ENCODE measurements at regions not wholly inside any gene's neighbourhood (a gene's known extent, or its start where the extent isn't known, plus 50 kb on each side); places are given as distances from the start of the nearest gene placed in this dataset.

DNA sequence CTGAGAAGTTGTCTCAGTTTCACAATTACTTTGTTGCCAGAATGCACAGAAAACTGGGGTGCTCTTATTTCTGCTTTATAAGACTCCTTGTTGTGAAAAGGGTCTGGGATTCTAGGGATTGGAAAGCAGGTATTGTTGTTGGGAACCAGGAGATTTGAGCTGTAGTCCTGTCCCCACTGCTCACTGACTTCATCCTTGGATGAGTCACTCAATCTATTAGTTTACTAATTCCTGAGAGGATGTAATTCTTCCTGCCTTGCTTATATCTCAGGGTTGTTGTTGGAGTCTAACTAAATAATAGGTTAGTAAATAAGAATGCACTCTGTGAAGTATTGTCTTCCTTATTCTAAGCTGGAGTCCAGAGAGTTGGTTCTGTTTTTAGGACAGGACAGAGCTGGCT, 172.5 kb upstream of the GALNT2 start:
- in situ Hi-C loops (cut with MboI; ENCODE audit: low sequenced_read_pairs in 4 of 4), result loop anchor here in 1 of 4 donors (10.0 kb wide), 1 partner anchor 50 kb away; no protein-coding TSS in a partner anchor
- no peak for ATAC-seq
- intact Hi-C loops (cut with DNase I; ENCODE audit: low total_unique reads), result no loop called here
- Histone ChIP-seq H3K36me3 (no peaks in the 10 kb centered on the region), H3K27me3 (no peaks in the 10 kb centered on the region), H3K4me1 (peaks cover 16 to 18% of the 10 kb centered on the region in 2 donors), H3K4me3 (no peak overlapping the region), H3K9me3 (no peaks in the 10 kb centered on the region), H3K27ac (no peak overlapping the region)
- no peak for TF ChIP-seq POLR2A (IDR thresholded peaks at IDR 0.05)
- TF ChIP-seq, protein P1, sequence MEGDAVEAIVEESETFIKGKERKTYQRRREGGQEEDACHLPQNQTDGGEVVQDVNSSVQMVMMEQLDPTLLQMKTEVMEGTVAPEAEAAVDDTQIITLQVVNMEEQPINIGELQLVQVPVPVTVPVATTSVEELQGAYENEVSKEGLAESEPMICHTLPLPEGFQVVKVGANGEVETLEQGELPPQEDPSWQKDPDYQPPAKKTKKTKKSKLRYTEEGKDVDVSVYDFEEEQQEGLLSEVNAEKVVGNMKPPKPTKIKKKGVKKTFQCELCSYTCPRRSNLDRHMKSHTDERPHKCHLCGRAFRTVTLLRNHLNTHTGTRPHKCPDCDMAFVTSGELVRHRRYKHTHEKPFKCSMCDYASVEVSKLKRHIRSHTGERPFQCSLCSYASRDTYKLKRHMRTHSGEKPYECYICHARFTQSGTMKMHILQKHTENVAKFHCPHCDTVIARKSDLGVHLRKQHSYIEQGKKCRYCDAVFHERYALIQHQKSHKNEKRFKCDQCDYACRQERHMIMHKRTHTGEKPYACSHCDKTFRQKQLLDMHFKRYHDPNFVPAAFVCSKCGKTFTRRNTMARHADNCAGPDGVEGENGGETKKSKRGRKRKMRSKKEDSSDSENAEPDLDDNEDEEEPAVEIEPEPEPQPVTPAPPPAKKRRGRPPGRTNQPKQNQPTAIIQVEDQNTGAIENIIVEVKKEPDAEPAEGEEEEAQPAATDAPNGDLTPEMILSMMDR (IDR thresholded peaks at IDR 0.05 in 4 of 5, conservative IDR thresholded peaks at IDR 0.05 in 1 of 5), result no peak
- DNase-seq, result no peak

DNA sequence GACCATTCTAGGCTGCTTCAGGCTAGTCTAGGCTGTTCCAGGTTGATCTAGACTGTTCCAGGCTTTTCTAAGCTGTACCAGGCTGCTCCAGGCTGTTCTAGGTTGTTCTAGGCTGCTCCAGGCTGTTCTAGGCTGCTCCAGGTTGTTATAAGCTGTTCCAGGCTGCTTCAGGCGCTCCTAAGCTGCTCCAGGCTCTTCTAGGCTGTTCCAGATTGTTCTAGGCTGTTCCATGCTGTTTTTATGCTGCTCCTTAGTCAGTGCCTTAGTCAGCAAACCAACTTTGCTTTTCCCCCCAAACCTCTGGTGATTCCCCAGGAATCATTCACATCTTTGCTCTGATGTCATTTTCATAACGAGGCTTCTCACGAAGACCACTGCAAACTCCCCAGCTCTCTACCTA, 171.4 kb upstream of the GALNT2 start:
- peaks cover 13 to 14% of the 10 kb centered on the region in 2 donors for H3K4me1 ChIP-seq
- no peak overlapping the region for H3K27ac ChIP-seq
- intact Hi-C loops (cut with DNase I; ENCODE audit: low total_unique reads) (no loop called here), in situ Hi-C loops (cut with MboI; ENCODE audit: low sequenced_read_pairs in 4 of 4) (loop anchor here in 1 of 4 donors (10.0 kb wide), 1 partner anchor 51 kb away; no protein-coding TSS in a partner anchor)
- TF ChIP-seq POLR2A (IDR thresholded peaks at IDR 0.05), result no peak
- TF ChIP-seq, protein P1 (IDR thresholded peaks at IDR 0.05 in 4 of 5, conservative IDR thresholded peaks at IDR 0.05 in 1 of 5), result no peak
- no peaks in the 10 kb centered on the region for H3K9me3 ChIP-seq
- H3K27me3 ChIP-seq, result no peaks in the 10 kb centered on the region
- no peak overlapping the region for H3K4me3 ChIP-seq
- DNase-seq, result no peak
- H3K36me3 ChIP-seq, result no peaks in the 10 kb centered on the region
- no peak for ATAC-seq

DNA sequence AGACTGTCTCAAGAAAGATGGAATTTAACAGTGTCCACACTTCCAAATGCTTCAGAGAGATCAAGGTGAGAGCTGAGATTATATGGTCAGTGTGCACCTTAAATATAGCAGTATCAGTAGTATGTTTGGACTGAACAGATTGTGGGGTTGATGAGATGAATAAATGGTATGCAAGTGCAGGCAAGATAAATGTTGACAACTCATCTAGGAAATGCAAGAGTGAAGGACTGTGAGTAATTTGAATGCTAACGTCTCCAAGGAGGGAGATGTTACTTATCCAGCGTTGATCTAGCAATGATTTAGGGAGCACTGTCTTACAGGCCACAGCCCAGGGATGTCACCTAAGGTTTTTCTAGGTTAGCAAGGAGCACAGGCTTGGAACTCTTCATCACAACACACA, 170.7 kb upstream of the GALNT2 start:
- TF ChIP-seq, protein P1 (IDR thresholded peaks at IDR 0.05 in 4 of 5, conservative IDR thresholded peaks at IDR 0.05 in 1 of 5), result no peak
- H3K27me3 ChIP-seq, result no peaks in the 10 kb centered on the region
- in situ Hi-C loops (cut with MboI; ENCODE audit: low sequenced_read_pairs in 4 of 4) (loop anchor here in 1 of 4 donors (10.0 kb wide), 1 partner anchor 52 kb away; no protein-coding TSS in a partner anchor), intact Hi-C loops (cut with DNase I; ENCODE audit: low total_unique reads) (no loop called here)
- no peak overlapping the region for H3K27ac ChIP-seq
- peaks cover 13 to 14% of the 10 kb centered on the region in 2 donors for H3K4me1 ChIP-seq
- no peaks in the 10 kb centered on the region for H3K9me3 ChIP-seq
- H3K36me3 ChIP-seq, result no peaks in the 10 kb centered on the region
- H3K4me3 ChIP-seq, result no peak overlapping the region
- DNase-seq, result no peak
- no peak for ATAC-seq

DNA sequence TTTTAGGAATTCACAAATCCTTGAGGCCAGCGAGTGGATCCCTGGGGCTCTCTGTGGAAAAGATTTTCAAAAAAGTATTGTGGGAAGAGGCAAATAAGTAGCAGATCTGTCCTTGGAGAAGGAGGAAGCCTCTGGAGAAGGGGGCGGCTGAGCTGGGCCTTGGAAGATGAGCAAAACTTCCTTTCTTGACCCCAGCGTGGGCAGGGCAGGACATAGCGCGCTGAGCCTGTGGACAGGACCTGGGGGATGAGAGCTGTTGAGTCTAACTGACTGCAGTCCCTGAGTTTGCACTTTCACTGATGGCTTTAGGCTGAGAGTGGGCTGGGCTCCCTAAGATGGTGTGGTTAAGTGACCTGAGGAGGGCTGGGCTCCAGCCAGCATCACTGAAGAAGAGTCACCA, 170.2 kb upstream of the GALNT2 start:
- Histone ChIP-seq H3K27ac (no peak overlapping the region), H3K36me3 (no peaks in the 10 kb centered on the region), H3K27me3 (no peaks in the 10 kb centered on the region), H3K4me3 (no peak overlapping the region), H3K4me1 (peaks cover 13 to 14% of the 10 kb centered on the region in 2 donors), H3K9me3 (no peaks in the 10 kb centered on the region)
- in situ Hi-C loops (cut with MboI; ENCODE audit: low sequenced_read_pairs in 4 of 4) (loop anchor here in 1 of 4 donors (10.0 kb wide), 1 partner anchor 52 kb away; no protein-coding TSS in a partner anchor), intact Hi-C loops (cut with DNase I; ENCODE audit: low total_unique reads) (no loop called here)
- DNase-seq (no peak), ATAC-seq (no peak)
- TF ChIP-seq POLR2A (IDR thresholded peaks at IDR 0.05), result no peak
- TF ChIP-seq, protein P1 (IDR thresholded peaks at IDR 0.05 in 4 of 5, conservative IDR thresholded peaks at IDR 0.05 in 1 of 5), result no peak

DNA sequence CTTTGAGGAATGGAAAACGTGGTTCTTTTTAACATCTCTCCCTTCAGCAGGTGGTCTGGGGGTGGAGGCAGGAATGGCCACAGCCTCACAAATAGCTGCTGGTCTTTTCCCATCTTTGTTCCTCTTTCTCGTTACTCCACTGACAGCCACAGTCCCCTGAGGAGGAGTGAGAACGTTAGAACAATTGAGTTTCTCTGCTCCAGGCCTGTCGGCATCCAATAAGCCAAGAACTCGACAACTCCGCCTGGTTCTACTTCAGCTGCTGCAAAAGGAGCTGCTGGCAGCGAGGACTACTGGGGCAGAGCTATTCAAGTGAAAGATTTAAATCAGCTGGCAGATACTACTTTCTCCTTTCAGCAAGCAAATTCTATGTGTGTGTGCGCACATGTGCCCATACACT, 169.5 kb upstream of the GALNT2 start:
- Histone ChIP-seq H3K27me3 (no peaks in the 10 kb centered on the region), H3K27ac (peak overlapping the region in 1 of 4 donors; percentile 9), H3K36me3 (no peaks in the 10 kb centered on the region), H3K9me3 (no peaks in the 10 kb centered on the region), H3K4me1 (peaks cover 13 to 14% of the 10 kb centered on the region in 2 donors), H3K4me3 (no peak overlapping the region)
- in situ Hi-C loops (cut with MboI; ENCODE audit: low sequenced_read_pairs in 4 of 4), result loop anchor here in 1 of 4 donors (10.0 kb wide), 1 partner anchor 53 kb away; no protein-coding TSS in a partner anchor
- no peak for DNase-seq
- ATAC-seq, result peak in 1 of 2 donors; percentile 46
- TF ChIP-seq, protein P1 (IDR thresholded peaks at IDR 0.05 in 4 of 5, conservative IDR thresholded peaks at IDR 0.05 in 1 of 5), result no peak
- TF ChIP-seq POLR2A (IDR thresholded peaks at IDR 0.05), result no peak
- intact Hi-C loops (cut with DNase I; ENCODE audit: low total_unique reads), result no loop called here
